Uterus (tissue), 2 donors: ENCODE measurements at regions not wholly inside any gene's neighbourhood (a gene's known extent, or its start where the extent isn't known, plus 50 kb on each side); places are given as distances from the start of the nearest gene placed in this dataset.

Source experiments
- CTCF ChIP-seq, 4 experiments: fragments of 200-600 bp in 2 of 4; fragments of 450-650 bp in 2 of 4; sonication (generic) in 2 of 4; IDR thresholded peaks; one replicate each; pipeline ENCODE4 v1.5.1; 2016 to 2019; ENCODE audit warnings: antibody characterized with exemption in 4 of 4, mild to moderate bottlenecking in 2 of 4, moderate library complexity in 1 of 4
- POLR2A ChIP-seq, 2 donors: fragments of 450-650 bp; IDR thresholded peaks; one replicate each; pipeline ENCODE4 v1.6.1; 2016; ENCODE audit warnings: antibody characterized with exemption in 2 of 2, mild to moderate bottlenecking in 1 of 2, moderate library complexity in 1 of 2

- no peak for TF ChIP-seq CTCF (IDR thresholded peaks at IDR 0.05)
- no peak for TF ChIP-seq POLR2A (IDR thresholded peaks at IDR 0.05)
Observed at GRCh38 chr11:81993755-81994154, 739.9 kb downstream of the FAM181B start.
